Duodenal mucosa (tissue), 2 donors: ENCODE measurements at regions not wholly inside any gene's neighbourhood (a gene's known extent, or its start where the extent isn't known, plus 50 kb on each side); places are given as distances from the start of the nearest gene placed in this dataset.

Experiments used
- H3K27ac ChIP-seq: one replicate; pipeline ENCODE4 v1.7.0; 2013; ENCODE audit warnings: low read depth, low read length
- H3K27me3 ChIP-seq, 2 donors: one replicate each; pipeline ENCODE4 v1.7.0; 2013; ENCODE audit warnings: low read length in 2 of 2, control low read depth in 1 of 2; ENCODE audit not compliant: insufficient read depth in 2 of 2, control insufficient read depth in 1 of 2
- H3K36me3 ChIP-seq, 2 donors: one replicate each; pipeline ENCODE4 v1.7.0; 2013; ENCODE audit warnings: low read length in 2 of 2, control low read depth in 1 of 2; ENCODE audit not compliant: insufficient read depth in 2 of 2, control insufficient read depth in 1 of 2
- H3K4me1 ChIP-seq, 2 donors: one replicate each; pipeline ENCODE4 v1.7.0; 2013; ENCODE audit warnings: low read length in 2 of 2, control low read depth in 1 of 2; ENCODE audit not compliant: insufficient read depth in 2 of 2, control insufficient read depth in 1 of 2
- H3K4me3 ChIP-seq, 2 donors: one replicate each; pipeline ENCODE4 v1.7.0; 2013; ENCODE audit warnings: low read length in 2 of 2, low read depth in 1 of 2
- H3K9ac ChIP-seq, 2 donors: one replicate each; pipeline ENCODE4 v1.7.0; 2013; ENCODE audit warnings: low read length in 2 of 2, low read depth in 1 of 2
- H3K9me3 ChIP-seq, 2 donors: one replicate each; pipeline ENCODE4 v1.7.0; 2013; ENCODE audit warnings: low read length in 2 of 2, control low read depth in 1 of 2; ENCODE audit not compliant: control insufficient read depth in 1 of 2

GRCh38 chr11:69414773-69415187 lies 66.7 kb upstream of the LINC01488 start:
- H3K27ac ChIP-seq, result no peak overlapping the region
- H3K9me3 ChIP-seq, result no peaks in the 10 kb centered on the region
- H3K4me1 ChIP-seq, result no peaks in the 10 kb centered on the region
- no peak overlapping the region for H3K4me3 ChIP-seq
- no peaks in the 10 kb centered on the region for H3K36me3 ChIP-seq
- H3K27me3 ChIP-seq, result no peaks in the 10 kb centered on the region
- no peak overlapping the region for H3K9ac ChIP-seq

GRCh38 chr11:69415411-69416142 lies 65.9 kb upstream of the LINC01488 start:
- Histone ChIP-seq H3K4me3 (no peak overlapping the region), H3K36me3 (no peaks in the 10 kb centered on the region), H3K9me3 (no peaks in the 10 kb centered on the region), H3K9ac (no peak overlapping the region), H3K4me1 (no peaks in the 10 kb centered on the region), H3K27ac (no peak overlapping the region), H3K27me3 (no peaks in the 10 kb centered on the region)

- Histone ChIP-seq H3K9me3 (no peaks in the 10 kb centered on the region), H3K36me3 (no peaks in the 10 kb centered on the region), H3K27ac (no peak overlapping the region), H3K27me3 (no peaks in the 10 kb centered on the region), H3K4me3 (no peak overlapping the region), H3K4me1 (no peaks in the 10 kb centered on the region), H3K9ac (no peak overlapping the region)
These were observed 65.3 kb upstream of the LINC01488 start for GRCh38 chr11:69416143-69416515.

- no peak overlapping the region for H3K9ac ChIP-seq
- no peaks in the 10 kb centered on the region for H3K9me3 ChIP-seq
- no peak overlapping the region for H3K4me3 ChIP-seq
- H3K4me1 ChIP-seq, result no peaks in the 10 kb centered on the region
- no peaks in the 10 kb centered on the region for H3K36me3 ChIP-seq
- no peak overlapping the region for H3K27ac ChIP-seq
- no peaks in the 10 kb centered on the region for H3K27me3 ChIP-seq
These were observed 64.4 kb upstream of the LINC01488 start for GRCh38 chr11:69416762-69417698.

GRCh38 chr11:69417699-69418085 lies 63.8 kb upstream of the LINC01488 start:
- Histone ChIP-seq H3K4me1 (no peaks in the 10 kb centered on the region), H3K27me3 (no peaks in the 10 kb centered on the region), H3K9ac (no peak overlapping the region), H3K4me3 (no peak overlapping the region), H3K36me3 (no peaks in the 10 kb centered on the region), H3K9me3 (no peaks in the 10 kb centered on the region), H3K27ac (no peak overlapping the region)

GRCh38 chr11:69418576-69419296 lies 62.7 kb upstream of the LINC01488 start:
- Histone ChIP-seq H3K27ac (no peak overlapping the region), H3K27me3 (no peaks in the 10 kb centered on the region), H3K9ac (no peak overlapping the region), H3K4me1 (no peaks in the 10 kb centered on the region), H3K4me3 (no peak overlapping the region), H3K9me3 (no peaks in the 10 kb centered on the region), H3K36me3 (no peaks in the 10 kb centered on the region)

GRCh38 chr11:69419662-69420395 lies 61.6 kb upstream of the LINC01488 start:
- no peak overlapping the region for H3K4me3 ChIP-seq
- H3K4me1 ChIP-seq, result no peaks in the 10 kb centered on the region
- H3K27ac ChIP-seq, result no peak overlapping the region
- H3K9me3 ChIP-seq, result peaks cover 3 to 6% of the 10 kb centered on the region in 2 donors
- H3K27me3 ChIP-seq, result no peaks in the 10 kb centered on the region
- no peaks in the 10 kb centered on the region for H3K36me3 ChIP-seq
- no peak overlapping the region for H3K9ac ChIP-seq

- no peak overlapping the region for H3K4me3 ChIP-seq
- no peak overlapping the region for H3K27ac ChIP-seq
- H3K4me1 ChIP-seq, result peaks cover 0 to 3% of the 10 kb centered on the region in 2 donors
- no peaks in the 10 kb centered on the region for H3K27me3 ChIP-seq
- H3K36me3 ChIP-seq, result no peaks in the 10 kb centered on the region
- no peak overlapping the region for H3K9ac ChIP-seq
- H3K9me3 ChIP-seq, result peaks cover 6 to 7% of the 10 kb centered on the region in 2 donors
These were observed 58.8 kb upstream of the LINC01488 start for GRCh38 chr11:69422645-69423044.

- no peak overlapping the region for H3K4me3 ChIP-seq
- H3K36me3 ChIP-seq, result no peaks in the 10 kb centered on the region
- no peak overlapping the region for H3K27ac ChIP-seq
- H3K9ac ChIP-seq, result no peak overlapping the region
- peaks cover 0 to 3% of the 10 kb centered on the region in 2 donors for H3K4me1 ChIP-seq
- H3K27me3 ChIP-seq, result no peaks in the 10 kb centered on the region
- H3K9me3 ChIP-seq, result peaks cover 6 to 7% of the 10 kb centered on the region in 2 donors
These were observed 58.3 kb upstream of the LINC01488 start for GRCh38 chr11:69423181-69423580.
